ENCODE measurements at regions not wholly inside any gene's neighbourhood (a gene's known extent, or its start where the extent isn't known, plus 50 kb on each side); places are given as distances from the start of the nearest gene placed in this dataset.
A peak's percentile ranks its signal among the peaks of the same experiment; 100 is the strongest.

GRCh38 chr10:9331583-9332008 lies 1277.1 kb downstream of the GATA3 start:
- peak; percentile 52 to 84 (median 76) for TF ChIP-seq CTCF (IDR thresholded peaks at IDR 0.05)
- TF ChIP-seq POLR2A (IDR thresholded peaks at IDR 0.05): no peak

Measured in esophagus squamous epithelium (tissue), 4 donors.